GM12873 (cell line): ENCODE measurements at regions not wholly inside any gene's neighbourhood (a gene's known extent, or its start where the extent isn't known, plus 50 kb on each side); places are given as distances from the start of the nearest gene placed in this dataset.

Experiments used
- CTCF ChIP-seq: IDR thresholded peaks from 2 replicates; pipeline ENCODE4 v1.5.1; 2012; ENCODE audit warnings: low read depth, mild to moderate bottlenecking, moderate library complexity, low read length, control low read depth; ENCODE audit not compliant: insufficient read depth; ENCODE audit errors: missing control alignments

DNA sequence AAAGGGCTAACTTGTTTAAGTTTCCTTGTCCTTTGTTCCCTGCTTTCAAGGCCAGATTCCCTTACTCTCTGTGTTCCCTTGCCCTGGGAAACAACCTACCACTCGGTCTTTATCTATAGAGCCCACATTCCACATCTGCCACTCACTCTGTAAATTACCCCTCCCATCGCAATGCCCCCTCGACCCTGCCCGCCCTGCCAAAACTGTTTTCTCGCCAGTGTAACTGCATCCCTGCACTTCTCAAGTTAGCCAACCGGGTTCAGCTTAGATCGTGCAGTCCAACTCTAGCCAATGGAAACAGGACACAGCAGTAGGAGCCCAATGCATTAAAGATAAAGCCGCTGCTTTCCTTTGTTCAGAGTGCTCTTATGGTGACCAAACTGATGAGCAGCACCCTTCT, 263.6 kb downstream of the TBL1XR1 start:
- no peak for TF ChIP-seq CTCF

GRCh38 chr3:176932433-176932832, 264.8 kb downstream of the TBL1XR1 start:
- no peak for TF ChIP-seq CTCF

DNA sequence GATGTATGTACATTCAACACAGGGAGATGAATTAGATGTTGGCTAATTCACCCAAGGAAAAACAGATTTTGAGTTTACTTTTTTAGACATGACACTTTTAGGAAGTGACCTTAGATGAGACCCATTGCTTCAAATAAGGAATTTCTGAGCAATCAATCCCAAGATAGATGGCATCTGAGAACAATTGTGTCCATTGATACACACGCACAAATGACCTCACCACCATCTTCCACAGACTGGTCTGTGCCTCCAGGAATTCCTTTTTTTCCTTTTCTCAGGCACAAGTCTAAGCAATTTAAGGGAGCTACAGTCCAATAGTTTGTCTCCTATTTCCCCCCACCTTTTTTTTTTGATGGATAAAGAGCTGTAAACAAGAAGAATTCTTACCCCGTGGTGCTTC, 265.3 kb downstream of the TBL1XR1 start:
- TF ChIP-seq CTCF: no peak

- TF ChIP-seq CTCF: no peak
These were observed 266.3 kb downstream of the TBL1XR1 start for GRCh38 chr3:176930942-176931341.

DNA sequence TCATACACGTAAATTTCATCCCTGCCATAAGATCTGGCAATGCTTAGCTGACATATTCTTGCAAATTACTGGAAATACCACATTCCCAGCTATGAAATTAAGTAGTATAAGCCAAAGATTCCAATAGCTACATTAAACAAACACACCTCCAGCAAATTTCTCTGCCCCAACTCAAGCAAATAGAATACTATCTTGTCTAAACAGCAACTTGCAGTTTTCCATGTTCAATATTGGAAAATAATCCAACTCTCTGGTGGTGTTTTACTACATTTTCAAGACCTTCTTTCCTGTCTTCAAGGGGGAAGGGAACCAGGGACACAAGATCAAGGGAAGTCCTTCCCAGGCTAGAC, 268.7 kb downstream of the TBL1XR1 start:
- TF ChIP-seq CTCF: no peak

DNA sequence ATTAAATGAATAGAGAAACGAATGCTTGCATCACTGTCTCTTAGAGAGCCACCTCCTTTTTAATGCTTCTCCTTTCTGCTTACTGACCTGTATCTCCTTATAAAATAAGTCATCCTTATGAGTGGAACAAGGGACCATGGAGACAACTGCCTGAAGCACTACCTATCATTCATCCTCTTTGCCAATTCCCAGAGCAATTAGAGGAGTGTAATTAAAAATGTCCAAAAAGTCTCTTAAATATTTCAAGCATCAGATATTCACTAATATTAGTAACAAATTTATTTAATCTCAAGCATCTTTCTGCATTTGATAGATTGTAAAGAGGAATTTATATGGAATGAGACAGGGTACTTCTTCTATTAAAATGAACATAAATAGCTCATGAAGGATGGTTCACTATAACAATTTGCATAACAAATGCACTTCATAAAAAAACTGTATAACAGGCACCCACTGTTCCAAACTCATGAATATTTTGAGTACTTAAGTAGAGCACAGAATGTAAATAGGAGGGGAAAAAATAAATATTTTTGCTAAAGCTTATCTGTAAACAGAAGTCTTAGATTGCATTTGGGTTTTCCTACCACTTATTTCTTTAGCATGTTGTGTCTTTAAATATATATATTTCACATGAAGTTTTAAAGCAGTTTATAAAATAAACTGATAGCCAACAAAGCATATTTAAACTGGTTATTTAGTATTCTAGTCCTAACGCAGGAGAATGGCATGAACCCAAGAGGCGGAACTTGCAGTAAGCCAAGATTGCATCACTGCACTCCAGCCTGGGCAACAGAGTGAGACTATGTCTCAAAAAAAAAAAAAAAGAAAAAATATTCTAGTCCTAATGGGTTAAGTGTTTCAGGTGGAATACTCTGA, 269.3 kb downstream of the TBL1XR1 start:
- TF ChIP-seq CTCF: no peak

GRCh38 chr3:176927280-176927679, 270.0 kb downstream of the TBL1XR1 start:
- no peak for TF ChIP-seq CTCF

DNA sequence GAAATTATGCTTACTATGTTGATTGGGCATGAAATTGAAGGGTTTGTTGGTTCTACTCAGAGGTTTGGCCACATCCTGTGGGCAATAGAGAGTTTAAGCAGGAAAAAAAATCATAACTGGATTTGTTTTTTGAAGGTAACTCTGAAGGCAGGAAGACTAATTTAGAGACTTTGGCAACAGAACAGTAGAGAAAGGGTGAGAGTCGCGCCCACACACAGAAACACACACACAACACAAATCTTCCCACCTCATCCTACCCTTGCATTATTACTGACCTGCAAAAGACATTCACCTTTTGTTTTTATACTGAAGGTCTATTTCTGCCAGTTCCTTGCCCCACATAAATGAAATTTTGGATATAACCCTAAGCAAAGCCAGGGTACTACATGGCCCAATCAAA, 270.6 kb downstream of the TBL1XR1 start:
- TF ChIP-seq CTCF: no peak
